AG04449 (cell line): ENCODE measurements at regions not wholly inside any gene's neighbourhood (a gene's known extent, or its start where the extent isn't known, plus 50 kb on each side); places are given as distances from the start of the nearest gene placed in this dataset.

Experiments used
- CTCF ChIA-PET: fragments of 350-600 bp; formaldehyde crosslinking; extraction: SDS; loops from one replicate; lab custom pipeline; 2021; ENCODE audit warnings: antibody characterized with exemption; lab: Yijun Ruan, JAX
- POLR2A ChIA-PET: fragments of 400-600, 350-600 bp; formaldehyde crosslinking; extraction: SDS; loops from one replicate; lab custom pipeline; 2020; ENCODE audit warnings: antibody characterized with exemption, inconsistent platforms; lab: Yijun Ruan, JAX
- DNase-seq: peaks from one replicate; pipeline ENCODE4 v3.0.0-alpha.2; 2010; ENCODE audit warnings: low read depth, low spot score
- H3K4me3 ChIP-seq: 2 replicates; pipeline ENCODE4 v1.5.1; 2011; ENCODE audit warnings: low read depth, mild to moderate bottlenecking, control low read depth, low read length
- TF ChIP-seq, protein P1 (sequence below): IDR thresholded peaks from one replicate; pipeline ENCODE4 v1.5.1; 2011; ENCODE audit warnings: mild to moderate bottlenecking, moderate library complexity, low read length, control low read depth, inconsistent platforms; ENCODE audit not compliant: insufficient read depth; ENCODE audit errors: missing control alignments

DNA sequence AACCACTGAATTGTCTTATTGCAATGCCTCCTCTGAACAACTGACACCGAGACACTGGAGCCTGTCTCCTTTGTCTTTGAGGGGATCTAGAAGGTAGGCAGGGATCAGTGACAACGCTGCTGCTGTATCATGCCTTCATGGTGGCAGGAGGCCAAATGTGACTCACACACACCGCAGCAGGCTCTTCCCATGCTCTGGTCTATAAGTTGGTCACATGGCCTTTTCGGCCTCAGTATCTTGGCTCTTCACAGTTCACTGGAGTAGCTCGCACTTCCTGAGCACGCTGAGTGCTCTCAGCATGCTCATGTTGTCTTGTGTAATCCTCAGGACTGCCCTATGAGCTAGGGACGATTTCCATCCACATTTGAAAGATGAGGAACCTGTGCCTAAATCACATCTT is 167.4 kb upstream of the PCSK2 start:
- no peak for DNase-seq
- POLR2A ChIA-PET = no interaction called here
- TF ChIP-seq, protein P1, sequence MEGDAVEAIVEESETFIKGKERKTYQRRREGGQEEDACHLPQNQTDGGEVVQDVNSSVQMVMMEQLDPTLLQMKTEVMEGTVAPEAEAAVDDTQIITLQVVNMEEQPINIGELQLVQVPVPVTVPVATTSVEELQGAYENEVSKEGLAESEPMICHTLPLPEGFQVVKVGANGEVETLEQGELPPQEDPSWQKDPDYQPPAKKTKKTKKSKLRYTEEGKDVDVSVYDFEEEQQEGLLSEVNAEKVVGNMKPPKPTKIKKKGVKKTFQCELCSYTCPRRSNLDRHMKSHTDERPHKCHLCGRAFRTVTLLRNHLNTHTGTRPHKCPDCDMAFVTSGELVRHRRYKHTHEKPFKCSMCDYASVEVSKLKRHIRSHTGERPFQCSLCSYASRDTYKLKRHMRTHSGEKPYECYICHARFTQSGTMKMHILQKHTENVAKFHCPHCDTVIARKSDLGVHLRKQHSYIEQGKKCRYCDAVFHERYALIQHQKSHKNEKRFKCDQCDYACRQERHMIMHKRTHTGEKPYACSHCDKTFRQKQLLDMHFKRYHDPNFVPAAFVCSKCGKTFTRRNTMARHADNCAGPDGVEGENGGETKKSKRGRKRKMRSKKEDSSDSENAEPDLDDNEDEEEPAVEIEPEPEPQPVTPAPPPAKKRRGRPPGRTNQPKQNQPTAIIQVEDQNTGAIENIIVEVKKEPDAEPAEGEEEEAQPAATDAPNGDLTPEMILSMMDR = no peak
- no peak overlapping the region for H3K4me3 ChIP-seq
- CTCF ChIA-PET = no interaction called here

DNA sequence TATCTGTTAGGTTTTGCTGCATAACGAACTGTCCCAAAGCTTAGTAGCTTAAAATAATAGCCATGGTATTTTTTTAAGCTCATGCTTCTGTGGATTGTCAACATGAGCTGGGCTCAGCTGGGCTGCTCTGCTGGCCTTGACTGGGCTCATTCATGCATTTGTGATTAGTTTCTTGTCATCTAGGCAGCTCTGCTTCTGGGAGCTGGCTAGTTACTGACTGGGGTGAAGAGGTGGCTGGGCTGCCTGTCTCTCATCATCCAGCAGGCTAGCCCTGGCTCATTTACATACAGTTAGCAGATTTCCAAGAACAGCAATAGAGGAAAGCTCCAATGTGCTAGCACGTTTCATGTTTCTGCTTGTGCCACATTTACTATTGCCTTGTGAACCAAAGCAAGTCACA is 165.1 kb upstream of the PCSK2 start:
- ChIA-PET POLR2A (no interaction called here), CTCF (no interaction called here)
- DNase-seq = no peak
- no peak overlapping the region for H3K4me3 ChIP-seq
- TF ChIP-seq, protein P1 = no peak

DNA sequence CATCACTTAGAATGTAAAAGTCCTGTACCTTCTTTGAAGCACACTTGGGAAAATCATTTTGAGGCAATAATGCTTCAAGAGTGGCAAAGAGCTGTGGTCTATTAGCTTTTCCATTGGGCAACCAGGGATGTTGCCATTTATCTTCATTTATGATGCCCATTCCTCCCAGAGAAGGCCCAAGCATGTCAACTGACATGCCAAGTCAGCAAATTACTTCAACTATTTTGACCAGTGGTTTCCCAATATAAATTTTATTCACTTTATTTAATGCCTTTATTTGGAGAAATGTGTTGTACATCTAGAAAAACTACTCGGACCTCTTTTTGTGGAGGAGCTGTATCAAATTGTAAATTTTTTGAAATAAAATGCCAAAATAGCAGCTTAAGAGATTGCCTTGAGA is 164.1 kb upstream of the PCSK2 start:
- POLR2A ChIA-PET = no interaction called here
- DNase-seq = no peak
- TF ChIP-seq, protein P1 = no peak
- CTCF ChIA-PET = no interaction called here
- no peak overlapping the region for H3K4me3 ChIP-seq

DNA sequence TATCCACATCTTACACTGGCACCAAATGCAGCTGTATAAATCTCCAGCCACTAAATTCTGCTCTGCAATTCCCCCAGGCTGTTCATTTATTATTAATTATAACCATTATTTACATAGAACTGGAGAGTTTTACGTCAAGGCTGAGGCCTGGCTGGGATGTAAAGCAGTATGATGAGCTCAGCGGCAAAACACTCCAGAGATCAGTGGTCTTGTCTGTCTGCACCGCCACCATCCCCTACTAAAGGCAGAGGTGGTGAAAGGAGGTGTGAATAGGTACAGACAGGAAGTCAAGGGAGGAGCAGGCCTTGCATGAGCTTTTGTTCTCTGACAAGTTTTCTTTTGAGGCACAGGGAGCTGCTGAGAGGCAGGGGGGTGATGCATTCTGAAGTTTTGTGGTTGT is 159.9 kb upstream of the PCSK2 start:
- CTCF ChIA-PET = no interaction called here
- POLR2A ChIA-PET = no interaction called here
- no peak for DNase-seq
- no peak overlapping the region for H3K4me3 ChIP-seq
- TF ChIP-seq, protein P1 = no peak

DNA sequence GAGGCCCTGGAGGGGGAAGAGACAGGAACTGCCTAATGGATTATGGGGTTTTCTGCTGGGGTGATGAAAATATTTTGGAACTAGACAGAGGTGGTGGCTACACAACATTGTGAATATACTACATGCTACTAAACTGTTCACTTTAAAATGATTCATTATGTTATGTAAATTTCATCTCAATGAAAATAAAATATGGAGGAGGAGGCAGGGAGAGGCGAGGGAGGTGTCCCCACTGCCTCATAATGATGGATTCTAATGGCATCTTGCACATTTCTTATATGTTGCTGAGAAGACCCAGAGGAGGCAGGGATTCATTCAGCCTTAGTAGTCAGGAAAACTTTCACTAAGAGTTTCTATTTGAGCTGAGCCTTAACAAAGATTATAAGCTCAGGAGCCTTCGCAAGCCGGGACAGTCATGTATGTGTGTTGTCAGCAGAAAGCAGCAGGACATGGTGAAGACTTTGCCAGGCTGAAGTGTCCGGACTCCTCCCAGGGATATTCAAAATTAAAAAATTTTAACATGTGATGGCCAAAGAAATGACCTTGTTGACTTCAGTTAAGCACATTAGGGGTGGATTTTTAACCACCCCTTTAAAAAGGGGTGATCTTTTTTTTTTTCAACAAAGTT is 158.6 kb upstream of the PCSK2 start:
- no peak for DNase-seq
- POLR2A ChIA-PET = no interaction called here
- no peak overlapping the region for H3K4me3 ChIP-seq
- CTCF ChIA-PET = no interaction called here
- TF ChIP-seq, protein P1 = no peak

DNA sequence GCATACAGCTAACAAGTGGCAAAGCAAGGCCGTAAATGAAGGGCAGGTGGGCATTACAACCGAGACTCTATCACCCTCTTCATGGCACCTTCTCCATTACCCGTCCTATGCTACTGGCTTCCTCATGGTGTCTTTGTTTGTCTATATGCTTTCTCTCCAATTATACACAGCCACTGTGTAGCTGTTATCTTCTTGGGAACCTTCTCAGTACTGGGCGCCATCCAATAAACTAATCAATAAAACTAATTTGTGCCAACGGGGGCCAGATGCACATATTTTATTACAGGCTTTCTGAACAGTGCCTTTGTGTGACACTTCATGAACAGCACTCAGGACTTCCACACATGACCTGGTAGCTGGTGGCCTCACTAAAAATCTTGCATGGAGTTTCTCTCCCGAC is 149.8 kb upstream of the PCSK2 start:
- POLR2A ChIA-PET = no interaction called here
- no peak for DNase-seq
- no peak overlapping the region for H3K4me3 ChIP-seq

More for the DNA sequence above, 149.8 kb upstream of the PCSK2 start:
- CTCF ChIA-PET = interaction anchor here (1.1 kb wide), 1 partner anchor 283 kb away, joined by 3 read pairs; no protein-coding TSS in a partner anchor
- TF ChIP-seq, protein P1 = no peak
